T-cell (primary cell): ENCODE measurements at regions not wholly inside any gene's neighbourhood (a gene's known extent, or its start where the extent isn't known, plus 50 kb on each side); places are given as distances from the start of the nearest gene placed in this dataset.

Source experiments
- ATAC-seq, 4 experiments: fragments of 200-7000 bp in 3 of 4; fragments of 150-1000 bp in 1 of 4; cut with Tn5 transposase; replicated peaks in 1 of 4; 1 replicate in 3 of 4; 2 replicates in 1 of 4; pipeline ENCODE4 v1.10.0; 2021; ENCODE audit warnings: moderate library complexity in 3 of 4, mild to moderate bottlenecking in 2 of 4, moderate number of reproducible peaks in 1 of 4
- CTCF ChIA-PET, 2 donors: fragments of 300-600 bp; sonication (Branson Sonifier 250); formaldehyde crosslinking; loops; one replicate each; lab custom pipeline; 2022; ENCODE audit warnings: antibody characterized with exemption in 2 of 2; lab: Charles Lee
- POLR2A ChIA-PET, 2 donors: fragments of 300-600 bp; sonication (Branson Sonifier 250); formaldehyde crosslinking; loops; one replicate each; lab custom pipeline; 2022; ENCODE audit warnings: antibody characterized with exemption in 2 of 2; lab: Charles Lee
- DNase-seq, 35 experiments: peaks; one replicate each; pipeline versions ENCODE4 v3.0.0 to v3.0.0-alpha.2; 2013 to 2023
- H3K27ac ChIP-seq: one replicate; pipeline ENCODE4 v1.5.1; 2013; ENCODE audit warnings: low read length
- H3K27me3 ChIP-seq, 2 experiments: replicated peaks in 1 of 2; 1 replicate in 1 of 2; 2 replicates in 1 of 2; pipeline versions ENCODE4 v1.6.1 to v1.7.0; 2013; ENCODE audit warnings: low read length in 1 of 2, mixed read lengths in 1 of 2; ENCODE audit not compliant: control insufficient read depth in 2 of 2, insufficient read depth in 2 of 2; ENCODE audit errors: extremely low read depth in 1 of 2
- H3K36me3 ChIP-seq, 2 donors: 1 replicate in 1 of 2; 2 replicates in 1 of 2; pipeline versions ENCODE4 v1.6.1 to v1.7.0; 2013; ENCODE audit warnings: low read length in 1 of 2; ENCODE audit not compliant: control insufficient read depth in 2 of 2, insufficient read depth in 1 of 2; ENCODE audit errors: extremely low read depth in 1 of 2
- H3K4me1 ChIP-seq, 2 experiments: 1 replicate in 1 of 2; 2 replicates in 1 of 2; pipeline versions ENCODE4 v1.6.1 to v1.7.0; 2013; ENCODE audit warnings: low read length in 2 of 2, mixed read lengths in 1 of 2; ENCODE audit not compliant: insufficient read depth in 2 of 2, control insufficient read depth in 1 of 2; ENCODE audit errors: extremely low read depth in 1 of 2
- H3K4me3 ChIP-seq, 2 donors: 1 replicate in 1 of 2; 2 replicates in 1 of 2; pipeline versions ENCODE4 v1.5.1 to v1.7.0; 2013; ENCODE audit warnings: mild to moderate bottlenecking in 2 of 2, low read length in 1 of 2, moderate library complexity in 1 of 2; ENCODE audit not compliant: control insufficient read depth in 1 of 2; ENCODE audit errors: extremely low read depth in 1 of 2
- H3K9me3 ChIP-seq: 2 replicates; pipeline ENCODE4 v1.7.0; 2013
- H3K27ac Mint-ChIP-seq, 2 donors: one replicate each; pipeline ENCODE4 v1.8.0; 2020 to 2021; ENCODE audit warnings: mild to moderate bottlenecking in 2 of 2, mixed read lengths in 2 of 2
- H3K27me3 Mint-ChIP-seq, 2 donors: one replicate each; pipeline ENCODE4 v1.8.0; 2021 to 2022; ENCODE audit warnings: mixed read lengths in 2 of 2
- H3K36me3 Mint-ChIP-seq: one replicate; pipeline ENCODE4 v1.8.0; 2021; ENCODE audit warnings: mixed read lengths
- H3K4me1 Mint-ChIP-seq, 3 donors: one replicate each; pipeline ENCODE4 v1.8.0; 2020 to 2022; ENCODE audit warnings: mixed read lengths in 3 of 3, mild to moderate bottlenecking in 1 of 3
- H3K4me3 Mint-ChIP-seq, 3 donors: one replicate each; pipeline ENCODE4 v1.8.0; 2020 to 2022; ENCODE audit warnings: mild to moderate bottlenecking in 3 of 3, mixed read lengths in 3 of 3, moderate library complexity in 3 of 3
- H3K9me3 Mint-ChIP-seq, 3 donors: one replicate each; pipeline ENCODE4 v1.8.0; 2020 to 2022; ENCODE audit warnings: mixed read lengths in 3 of 3
- WGBS: methylation state at CpG from one replicate; pipeline ENCODE4 v1.1.5; 2013; ENCODE audit warnings: missing lambda C conversion rate; ENCODE audit not compliant: insufficient coverage; 5-methylcytosine and 5-hydroxymethylcytosine counted together

GRCh38 chr7:41255716-41256115 lies 447.2 kb downstream of the INHBA start:
- H3K36me3 Mint-ChIP-seq: no peaks in the 10 kb centered on the region
- WGBS: no CpG with 5 or more reads among the region's 2 CpGs

GRCh38 chr7:41255113-41255512 lies 447.8 kb downstream of the INHBA start:
- ChIA-PET POLR2A (no interaction called here), CTCF (no interaction called here)
- Mint-ChIP-seq H3K27me3 (no peaks in the 10 kb centered on the region), H3K36me3 (no peaks in the 10 kb centered on the region), H3K9me3 (peaks cover 6 to 22% (median 9%) of the 10 kb centered on the region in 3 donors), H3K27ac (no peak overlapping the region), H3K4me3 (no peak overlapping the region), H3K4me1 (no peaks in the 10 kb centered on the region)
- Histone ChIP-seq H3K9me3 (no peaks in the 10 kb centered on the region), H3K4me3 (no peak overlapping the region), H3K4me1 (no peaks in the 10 kb centered on the region), H3K27me3 (no peaks in the 10 kb centered on the region), H3K36me3 (no peaks in the 10 kb centered on the region), H3K27ac (no peak overlapping the region)
- WGBS: no CpG with 5 or more reads among the region's 3 CpGs
- no peak for DNase-seq
- no peak for ATAC-seq

More at GRCh38 chr7:41255716-41256115, 447.2 kb downstream of the INHBA start:
- Histone ChIP-seq H3K36me3 (no peaks in the 10 kb centered on the region), H3K27me3 (no peaks in the 10 kb centered on the region), H3K4me3 (no peak overlapping the region), H3K27ac (no peak overlapping the region), H3K9me3 (no peaks in the 10 kb centered on the region), H3K4me1 (no peaks in the 10 kb centered on the region)
- ATAC-seq: no peak
- Mint-ChIP-seq H3K9me3 (peaks cover 6 to 18% (median 7%) of the 10 kb centered on the region in 3 donors), H3K27me3 (no peaks in the 10 kb centered on the region), H3K4me1 (no peaks in the 10 kb centered on the region), H3K27ac (no peak overlapping the region), H3K4me3 (no peak overlapping the region)
- POLR2A ChIA-PET: no interaction called here
- DNase-seq: no peak
- CTCF ChIA-PET: interaction anchor here in 1 of 2 donors (0.6 kb wide), 1 partner anchor 123 kb away, joined by 3 read pairs; no protein-coding TSS in a partner anchor

GRCh38 chr7:41252957-41253356 lies 449.9 kb downstream of the INHBA start:
- no peaks in the 10 kb centered on the region for H3K9me3 ChIP-seq
- Mint-ChIP-seq H3K9me3 (peaks cover 6 to 16% (median 12%) of the 10 kb centered on the region in 3 donors), H3K4me1 (no peaks in the 10 kb centered on the region), H3K27ac (no peak overlapping the region), H3K27me3 (no peaks in the 10 kb centered on the region), H3K36me3 (no peaks in the 10 kb centered on the region), H3K4me3 (no peak overlapping the region)
- ATAC-seq: no peak
- WGBS: 79% methylated on average over 5 of the region's 6 CpGs
- ChIA-PET POLR2A (no interaction called here), CTCF (no interaction called here)
- H3K4me1 ChIP-seq: no peaks in the 10 kb centered on the region
- no peak overlapping the region for H3K27ac ChIP-seq
- no peak for DNase-seq
- no peaks in the 10 kb centered on the region for H3K36me3 ChIP-seq
- no peaks in the 10 kb centered on the region for H3K27me3 ChIP-seq
- no peak overlapping the region for H3K4me3 ChIP-seq

- ChIA-PET POLR2A (no interaction called here), CTCF (no interaction called here)
- no peak overlapping the region for H3K27ac ChIP-seq
- Mint-ChIP-seq H3K27me3 (no peaks in the 10 kb centered on the region), H3K4me3 (no peak overlapping the region), H3K4me1 (no peaks in the 10 kb centered on the region), H3K36me3 (no peaks in the 10 kb centered on the region), H3K9me3 (peaks cover 6 to 18% (median 12%) of the 10 kb centered on the region in 3 donors), H3K27ac (no peak overlapping the region)
- no CpG with 5 or more reads among the region's 1 CpG for WGBS
- DNase-seq: no peak
- H3K4me1 ChIP-seq: no peaks in the 10 kb centered on the region
- H3K36me3 ChIP-seq: no peaks in the 10 kb centered on the region
- H3K27me3 ChIP-seq: no peaks in the 10 kb centered on the region
- no peak overlapping the region for H3K4me3 ChIP-seq
- ATAC-seq: no peak
- H3K9me3 ChIP-seq: no peaks in the 10 kb centered on the region
Observed at GRCh38 chr7:41252551-41252950, 450.3 kb downstream of the INHBA start.

- H3K9me3 Mint-ChIP-seq: peaks cover 5 to 20% (median 8%) of the 10 kb centered on the region in 3 donors
- Histone ChIP-seq H3K4me3 (no peak overlapping the region), H3K9me3 (no peaks in the 10 kb centered on the region), H3K27ac (no peak overlapping the region), H3K4me1 (no peaks in the 10 kb centered on the region), H3K36me3 (no peaks in the 10 kb centered on the region), H3K27me3 (no peaks in the 10 kb centered on the region)
- no peak overlapping the region for H3K27ac Mint-ChIP-seq
- ChIA-PET POLR2A (no interaction called here), CTCF (no interaction called here)
- H3K4me1 Mint-ChIP-seq: no peaks in the 10 kb centered on the region
- H3K27me3 Mint-ChIP-seq: no peaks in the 10 kb centered on the region
- H3K4me3 Mint-ChIP-seq: no peak overlapping the region
- no CpG with 5 or more reads among the region's 5 CpGs for WGBS
- DNase-seq: no peak
- ATAC-seq: no peak
- no peaks in the 10 kb centered on the region for H3K36me3 Mint-ChIP-seq
Observed at GRCh38 chr7:41247143-41247865, 455.6 kb downstream of the INHBA start.

- no peaks in the 10 kb centered on the region for H3K36me3 Mint-ChIP-seq
- no peak for ATAC-seq
- Histone ChIP-seq H3K4me3 (no peak overlapping the region), H3K27me3 (no peaks in the 10 kb centered on the region), H3K27ac (no peak overlapping the region), H3K4me1 (no peaks in the 10 kb centered on the region), H3K36me3 (no peaks in the 10 kb centered on the region), H3K9me3 (no peaks in the 10 kb centered on the region)
- no peaks in the 10 kb centered on the region for H3K4me1 Mint-ChIP-seq
- H3K9me3 Mint-ChIP-seq: peaks cover 8 to 20% (median 12%) of the 10 kb centered on the region in 3 donors
- H3K4me3 Mint-ChIP-seq: no peak overlapping the region
- WGBS: no CpG with 5 or more reads among the region's 1 CpG
- no peak for DNase-seq
- no peaks in the 10 kb centered on the region for H3K27me3 Mint-ChIP-seq
- CTCF ChIA-PET: no interaction called here
- H3K27ac Mint-ChIP-seq: no peak overlapping the region
- POLR2A ChIA-PET: no interaction called here
Observed at GRCh38 chr7:41245916-41246315, 457.0 kb downstream of the INHBA start.
